ENCODE measurements at regions not wholly inside any gene's neighbourhood (a gene's known extent, or its start where the extent isn't known, plus 50 kb on each side); places are given as distances from the start of the nearest gene placed in this dataset.
"Not testable (repeated sequence)": the region's sequence is repeated elsewhere in the genome, so short reads cannot be mapped to it uniquely, and the experiment has no call there.

- no peak for DNase-seq (ENCODE audit: low spot score)
Measured at GRCh38 chr9:30970186-30970585, 1414.3 kb upstream of the ACO1 start.

DNA sequence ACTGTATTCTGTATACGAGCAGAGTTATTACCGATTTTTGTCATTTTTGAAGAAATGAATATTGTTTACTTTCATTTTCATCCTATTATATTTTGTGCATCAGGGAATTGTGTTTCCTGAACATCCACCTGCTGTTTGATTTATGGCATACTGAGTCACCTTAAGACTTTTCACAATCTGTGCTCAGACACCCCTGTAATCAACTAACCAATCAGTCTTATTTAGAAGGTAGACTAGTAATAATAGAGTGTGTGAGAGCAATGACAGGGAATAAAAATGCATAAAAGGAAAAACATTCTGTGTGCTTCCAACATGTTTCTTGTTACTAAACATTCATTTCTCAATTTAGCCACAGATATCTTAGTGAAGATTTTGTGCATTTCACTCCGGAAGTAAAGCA lies 1413.6 kb upstream of the ACO1 start:
- DNase-seq (ENCODE audit: low spot score), result no peak

- DNase-seq (ENCODE audit: low spot score), result no peak
Measured at GRCh38 chr9:30972654-30973053, 1411.8 kb upstream of the ACO1 start.

DNA sequence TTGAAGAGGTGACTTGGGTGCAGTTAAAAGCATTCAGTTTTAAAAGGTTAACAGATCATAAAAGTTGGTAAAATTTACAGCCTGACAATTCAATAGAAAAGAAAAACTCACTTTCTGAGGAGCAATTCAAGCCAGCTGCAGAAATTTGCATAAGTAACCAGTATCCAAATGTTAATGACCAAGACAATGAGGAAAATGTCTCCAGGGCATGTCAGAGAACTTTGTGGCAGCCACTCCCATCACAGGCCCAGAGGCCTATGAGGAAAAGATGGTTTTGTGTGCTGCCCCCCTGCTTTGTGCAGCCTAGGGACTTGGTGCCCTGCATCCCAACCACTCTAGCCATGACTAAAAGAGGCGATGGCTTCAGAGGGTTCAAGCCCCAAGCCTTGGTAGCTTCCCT lies 1406.5 kb upstream of the ACO1 start:
- no peak for DNase-seq (ENCODE audit: low spot score)

GRCh38 chr9:30982301-30982700 lies 1402.1 kb upstream of the ACO1 start:
- no peak for DNase-seq (ENCODE audit: low spot score)

- no peak for DNase-seq (ENCODE audit: low spot score)
Measured at GRCh38 chr9:30995956-30996738, 1388.3 kb upstream of the ACO1 start.

DNA sequence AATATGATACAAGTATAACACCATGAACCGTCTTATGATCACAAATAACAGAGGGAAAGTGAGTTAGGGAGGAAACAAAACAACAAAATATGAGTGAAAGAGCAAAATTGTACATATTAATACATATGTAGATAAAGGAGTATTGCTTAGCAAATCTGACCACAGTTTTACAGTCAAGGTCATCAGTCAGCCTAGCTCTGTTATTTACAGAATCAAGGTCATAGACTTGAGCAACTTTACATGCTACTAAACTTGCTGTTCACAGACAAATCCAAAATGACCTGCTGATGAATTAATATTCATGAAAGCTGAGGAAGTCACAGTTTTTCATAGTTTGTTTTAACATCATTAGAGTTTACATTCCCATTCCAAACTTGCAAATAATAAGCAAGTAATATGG lies 1387.7 kb upstream of the ACO1 start:
- DNase-seq (ENCODE audit: low spot score), result no peak

DNA sequence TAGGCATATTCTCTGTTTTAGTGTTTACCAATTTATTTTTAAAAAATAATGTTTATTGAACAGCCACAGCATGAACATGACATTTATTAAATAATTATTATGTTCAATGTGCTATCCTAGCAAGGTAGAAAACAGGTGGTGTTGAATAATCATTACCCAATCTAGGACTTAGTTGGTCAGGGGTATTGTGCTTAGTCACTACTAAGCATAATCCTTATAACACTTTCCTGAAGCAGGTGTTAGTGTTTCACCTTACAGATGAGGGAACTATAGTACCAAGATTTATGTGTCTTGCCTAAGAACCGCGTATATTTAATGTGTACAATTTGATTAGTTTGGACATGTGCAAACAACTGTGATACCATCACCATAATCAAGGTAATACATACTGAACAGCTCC lies 1387.2 kb upstream of the ACO1 start:
- DNase-seq (ENCODE audit: low spot score), result no peak

GRCh38 chr9:31005086-31005665 lies 1379.3 kb upstream of the ACO1 start:
- no peak for DNase-seq (ENCODE audit: low spot score)

GRCh38 chr9:31013371-31013770 lies 1371.1 kb upstream of the ACO1 start:
- no peak for DNase-seq (ENCODE audit: low spot score)

- DNase-seq (ENCODE audit: low spot score), result no peak
Measured at GRCh38 chr9:31023847-31024246, 1360.6 kb upstream of the ACO1 start.

GRCh38 chr9:31027678-31028077 lies 1356.8 kb upstream of the ACO1 start:
- DNase-seq (ENCODE audit: low spot score), result no peak

- no peak for DNase-seq (ENCODE audit: low spot score)
Measured at GRCh38 chr9:31028137-31028536, 1356.3 kb upstream of the ACO1 start.

GRCh38 chr9:31030741-31031202 lies 1353.7 kb upstream of the ACO1 start:
- DNase-seq (ENCODE audit: low spot score), result no peak

DNA sequence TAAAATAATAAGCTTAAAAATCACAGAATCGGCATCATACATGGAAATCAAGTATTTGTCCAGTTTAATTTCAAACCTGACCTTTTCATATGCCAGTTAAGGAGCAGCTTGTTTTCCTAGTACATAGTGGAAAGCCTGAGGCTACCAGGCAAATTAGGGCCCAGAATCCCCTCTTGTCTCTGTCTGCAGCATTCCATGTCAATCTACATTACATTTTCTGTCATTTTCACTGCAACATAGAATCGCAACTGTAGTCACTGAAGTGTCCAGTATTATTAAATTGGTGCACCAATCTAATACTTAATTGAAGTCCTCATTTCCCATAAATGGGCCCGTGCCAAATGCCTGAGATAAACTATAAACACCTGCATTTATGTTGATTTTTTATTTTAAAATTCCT lies 1352.2 kb upstream of the ACO1 start:
- no peak for DNase-seq (ENCODE audit: low spot score)

DNA sequence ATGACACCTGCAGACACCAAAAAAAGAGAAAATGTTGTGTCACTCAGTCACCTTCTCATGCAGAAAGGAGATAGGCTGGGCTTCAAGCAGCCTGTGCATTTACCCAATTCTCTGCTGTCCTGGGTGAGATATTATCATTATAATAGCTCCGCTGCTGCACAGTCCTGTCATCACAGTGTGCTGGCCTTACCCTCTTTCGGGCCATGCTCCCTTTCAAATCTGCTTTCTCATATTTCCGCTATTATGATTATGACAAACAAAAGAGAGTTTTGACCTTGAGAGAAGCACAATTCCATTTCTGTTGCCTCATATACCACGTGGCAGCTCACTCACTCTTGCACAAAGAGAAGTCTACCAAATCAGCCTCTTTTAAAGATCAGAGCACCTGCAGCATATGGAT lies 1350.1 kb upstream of the ACO1 start:
- no peak for DNase-seq (ENCODE audit: low spot score)

GRCh38 chr9:31040564-31040963 lies 1343.9 kb upstream of the ACO1 start:
- DNase-seq (ENCODE audit: low spot score), result no peak

GRCh38 chr9:31045810-31046209 lies 1338.6 kb upstream of the ACO1 start:
- no peak for DNase-seq (ENCODE audit: low spot score)

DNA sequence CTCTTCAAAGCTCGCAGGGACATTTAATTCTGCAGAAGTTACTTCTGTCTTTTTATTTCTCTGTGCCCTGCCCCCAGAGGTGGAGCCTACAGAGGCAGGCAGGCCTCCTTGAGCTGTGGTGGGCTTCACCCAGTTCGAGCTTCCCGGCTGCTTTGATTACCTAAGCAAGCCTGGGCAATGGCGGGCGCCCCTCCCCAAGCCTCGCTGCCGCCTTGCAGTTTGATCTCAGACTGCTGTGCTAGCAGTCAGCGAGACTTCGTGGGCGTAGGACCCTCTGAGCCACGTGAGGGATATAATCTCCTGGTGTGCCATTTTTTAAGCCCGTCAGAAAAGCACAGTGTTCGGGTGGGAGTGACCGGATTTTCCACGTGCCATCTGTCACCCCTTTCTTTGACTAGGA lies 1322.9 kb upstream of the ACO1 start:
- DNase-seq (ENCODE audit: low spot score), result not testable (repeated sequence)

DNA sequence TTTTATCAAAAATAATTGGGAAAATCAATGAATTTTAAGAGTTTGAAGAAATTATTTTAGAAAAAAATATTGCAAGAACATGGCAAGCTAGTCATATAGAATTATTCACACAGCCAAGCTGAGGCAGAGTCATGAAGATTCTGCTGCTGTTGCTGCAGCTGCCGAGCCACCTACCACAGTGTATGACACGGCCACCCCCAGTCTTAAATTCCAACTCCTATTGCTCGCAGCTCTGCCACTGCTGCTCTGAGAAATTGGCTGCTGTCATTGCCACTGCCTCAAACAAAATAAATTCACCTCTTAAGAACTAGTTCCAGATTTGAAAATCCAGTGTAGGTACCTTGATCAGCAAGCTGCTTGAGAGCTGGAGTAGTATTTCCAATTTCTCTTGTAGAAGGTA lies 1318.8 kb upstream of the ACO1 start:
- DNase-seq (ENCODE audit: low spot score), result no peak

GRCh38 chr9:31067418-31067817 lies 1317.0 kb upstream of the ACO1 start:
- no peak for DNase-seq (ENCODE audit: low spot score)

DNA sequence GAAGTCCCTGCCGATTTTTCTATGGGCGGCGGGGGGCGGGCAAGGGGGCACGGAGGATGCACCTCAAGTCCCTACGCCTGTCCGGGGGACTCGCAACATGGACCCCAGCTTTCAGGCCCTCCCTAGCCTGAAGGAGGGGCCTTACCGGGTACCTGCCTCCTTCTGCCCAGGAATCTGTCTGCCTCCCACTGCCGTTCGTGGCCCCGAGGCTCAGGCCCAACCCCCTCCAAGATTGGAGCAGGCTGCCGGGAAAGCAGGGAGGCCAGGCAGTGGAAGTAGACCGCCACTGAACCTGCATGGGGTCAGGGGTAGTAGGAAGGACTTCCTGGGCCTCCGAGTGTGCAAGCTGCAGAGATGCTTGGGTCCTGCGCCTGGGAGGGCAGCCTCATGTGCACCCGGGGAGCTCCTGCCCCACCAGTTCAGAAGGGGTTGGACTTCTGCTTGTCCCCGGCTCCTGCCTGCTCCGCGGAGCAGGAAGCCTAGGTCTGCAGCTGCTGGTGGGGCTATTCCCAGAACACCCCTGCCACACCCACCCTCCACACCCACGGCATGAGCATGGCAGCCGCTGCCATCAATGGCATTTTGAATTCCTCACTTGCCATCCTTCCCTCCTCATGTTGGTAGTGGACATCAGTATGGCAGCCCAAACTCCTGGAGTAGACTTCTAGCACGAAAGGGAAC lies 1312.7 kb upstream of the ACO1 start:
- DNase-seq (ENCODE audit: low spot score), result no peak

DNA sequence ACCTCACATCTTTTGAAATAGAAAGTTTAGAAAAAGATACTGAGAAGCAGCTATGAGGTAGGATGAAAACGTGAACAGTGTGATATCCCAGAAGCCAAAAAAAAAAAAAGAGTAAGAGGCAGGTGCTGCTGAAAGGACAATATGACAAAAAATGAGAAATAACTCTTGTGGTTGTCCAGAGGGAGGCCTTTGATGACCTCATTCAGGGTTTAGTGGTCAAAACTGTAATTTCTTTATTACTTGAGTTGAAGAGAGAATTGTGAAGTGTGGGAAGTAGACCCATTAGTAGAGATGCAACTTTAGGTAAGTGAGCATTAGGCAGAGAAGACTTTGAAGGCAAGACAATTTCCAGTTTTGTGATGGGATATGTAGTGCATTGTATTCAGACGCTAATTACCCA lies 1306.3 kb upstream of the ACO1 start:
- DNase-seq (ENCODE audit: low spot score), result no peak
